Urinary bladder (tissue), 3 donors: ENCODE measurements at regions not wholly inside any gene's neighbourhood (a gene's known extent, or its start where the extent isn't known, plus 50 kb on each side); places are given as distances from the start of the nearest gene placed in this dataset.
A peak's percentile ranks its signal among the peaks of the same experiment; 100 is the strongest.

Experiments
- DNase-seq: peaks from one replicate; pipeline ENCODE4 v3.0.0-alpha.2; 2015; ENCODE audit errors: extremely low spot score
- H3K27ac ChIP-seq: one replicate; pipeline ENCODE4 v1.5.1; 2013; ENCODE audit warnings: low read depth, mild to moderate bottlenecking, moderate library complexity
- H3K36me3 ChIP-seq: one replicate; pipeline ENCODE4 v1.6.1; 2013; ENCODE audit warnings: mild to moderate bottlenecking, moderate library complexity; ENCODE audit not compliant: insufficient read depth
- H3K4me1 ChIP-seq: one replicate; pipeline ENCODE4 v1.6.1; 2013; ENCODE audit warnings: mild to moderate bottlenecking, moderate library complexity; ENCODE audit not compliant: insufficient read depth
- H3K4me3 ChIP-seq: one replicate; pipeline ENCODE4 v1.5.1; 2013; ENCODE audit warnings: low read depth, low read length
- WGBS: extraction: QIAGEN DNeasy Blood & Tissue Kit; methylation state at CpG from one replicate; pipeline ENCODE4 v1.1.7; 2013; 5-methylcytosine and 5-hydroxymethylcytosine counted together
- donor health status: healthy with polysubstance abuse.
- donor health status: healthy.

GRCh38 chr22:47631571-47632102 is 869.2 kb downstream of the TBC1D22A start:
- Histone ChIP-seq H3K4me1 (no peaks in the 10 kb centered on the region), H3K4me3 (no peak overlapping the region), H3K27ac (no peak overlapping the region), H3K36me3 (no peaks in the 10 kb centered on the region)
- 93% methylated on average over 31 of the region's 31 CpGs for WGBS
- DNase-seq: no peak

GRCh38 chr22:47630741-47631534 is 868.5 kb downstream of the TBC1D22A start:
- DNase-seq: no peak
- WGBS: 82% methylated on average over 22 of the region's 22 CpGs
- no peaks in the 10 kb centered on the region for H3K4me1 ChIP-seq
- H3K4me3 ChIP-seq: no peak overlapping the region
- no peak overlapping the region for H3K27ac ChIP-seq
- H3K36me3 ChIP-seq: no peaks in the 10 kb centered on the region

- Histone ChIP-seq H3K4me1 (no peaks in the 10 kb centered on the region), H3K4me3 (no peak overlapping the region), H3K36me3 (no peaks in the 10 kb centered on the region), H3K27ac (no peak overlapping the region)
- no peak for DNase-seq
- WGBS: 62% methylated on average over 11 of the region's 11 CpGs
Observed at GRCh38 chr22:47629791-47630655, 867.6 kb downstream of the TBC1D22A start.

- peak; percentile 8 for DNase-seq
- WGBS: 43% methylated on average over 18 of the region's 18 CpGs
- H3K36me3 ChIP-seq: no peaks in the 10 kb centered on the region
- H3K4me1 ChIP-seq: no peaks in the 10 kb centered on the region
- no peak overlapping the region for H3K4me3 ChIP-seq
- no peak overlapping the region for H3K27ac ChIP-seq
Observed at GRCh38 chr22:47629273-47629711, 866.8 kb downstream of the TBC1D22A start.

- Histone ChIP-seq H3K4me1 (no peaks in the 10 kb centered on the region), H3K4me3 (no peak overlapping the region), H3K36me3 (no peaks in the 10 kb centered on the region), H3K27ac (no peak overlapping the region)
- 96% methylated on average over 17 of the region's 17 CpGs for WGBS
- no peak for DNase-seq
Observed at GRCh38 chr22:47628477-47629272, 866.2 kb downstream of the TBC1D22A start.

GRCh38 chr22:47627556-47628253 is 865.3 kb downstream of the TBC1D22A start:
- Histone ChIP-seq H3K36me3 (no peaks in the 10 kb centered on the region), H3K4me3 (no peak overlapping the region), H3K4me1 (no peaks in the 10 kb centered on the region), H3K27ac (no peak overlapping the region)
- no peak for DNase-seq
- WGBS: 51% methylated on average over 17 of the region's 17 CpGs

- 85% methylated on average over 15 of the region's 15 CpGs for WGBS
- H3K27ac ChIP-seq: no peak overlapping the region
- no peaks in the 10 kb centered on the region for H3K36me3 ChIP-seq
- no peak for DNase-seq
- no peaks in the 10 kb centered on the region for H3K4me1 ChIP-seq
- no peak overlapping the region for H3K4me3 ChIP-seq
Observed at GRCh38 chr22:47626428-47627390, 864.3 kb downstream of the TBC1D22A start.

- WGBS: 85% methylated on average over 30 of the region's 30 CpGs
- DNase-seq: no peak
- no peak overlapping the region for H3K4me3 ChIP-seq
- no peaks in the 10 kb centered on the region for H3K36me3 ChIP-seq
- H3K4me1 ChIP-seq: no peaks in the 10 kb centered on the region
- H3K27ac ChIP-seq: no peak overlapping the region
Observed at GRCh38 chr22:47625531-47626427, 863.3 kb downstream of the TBC1D22A start.

- no peak for DNase-seq
- Histone ChIP-seq H3K4me1 (no peaks in the 10 kb centered on the region), H3K4me3 (no peak overlapping the region), H3K27ac (no peak overlapping the region), H3K36me3 (no peaks in the 10 kb centered on the region)
- WGBS: 85% methylated on average over 13 of the region's 13 CpGs
Observed at GRCh38 chr22:47625013-47625385, 862.5 kb downstream of the TBC1D22A start.

- Histone ChIP-seq H3K4me3 (no peak overlapping the region), H3K4me1 (no peaks in the 10 kb centered on the region), H3K27ac (no peak overlapping the region), H3K36me3 (no peaks in the 10 kb centered on the region)
- WGBS: 88% methylated on average over 22 of the region's 22 CpGs
- no peak for DNase-seq
Observed at GRCh38 chr22:47624252-47625012, 862.0 kb downstream of the TBC1D22A start.

- no peak overlapping the region for H3K27ac ChIP-seq
- no peak overlapping the region for H3K4me3 ChIP-seq
- no peaks in the 10 kb centered on the region for H3K4me1 ChIP-seq
- no peak for DNase-seq
- 80% methylated on average over 15 of the region's 15 CpGs for WGBS
- H3K36me3 ChIP-seq: no peaks in the 10 kb centered on the region
Observed at GRCh38 chr22:47623763-47624148, 861.3 kb downstream of the TBC1D22A start.
